GM21367 (cell line): ENCODE measurements at regions not wholly inside any gene's neighbourhood (a gene's known extent, or its start where the extent isn't known, plus 50 kb on each side); places are given as distances from the start of the nearest gene placed in this dataset.

Experiments
- ATAC-seq: cut with Tn5 transposase; IDR thresholded peaks from one replicate; pipeline ENCODE4 v1.9.1; 2021; ENCODE audit not compliant: unreplicated experiment

DNA sequence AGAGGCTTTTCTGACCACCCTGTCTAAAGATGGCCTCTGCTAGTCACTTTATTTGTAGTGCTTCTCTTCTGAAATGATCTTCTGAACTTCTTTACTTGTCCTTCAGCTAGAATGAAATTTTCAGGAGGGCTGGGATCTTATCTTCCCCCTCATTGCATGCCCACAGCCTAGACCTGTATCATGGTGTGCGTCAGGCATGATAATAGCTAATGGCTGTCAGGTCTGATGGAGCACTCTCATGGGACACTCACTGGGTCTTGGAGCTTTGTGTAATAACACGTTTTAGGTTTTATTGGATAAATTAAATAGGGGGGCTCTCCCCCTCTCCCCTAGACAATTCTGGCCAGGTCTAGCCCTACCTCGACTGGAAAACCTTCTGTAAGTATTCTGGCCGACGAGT, 97.1 kb upstream of the NRXN3 start:
- no peak for ATAC-seq

DNA sequence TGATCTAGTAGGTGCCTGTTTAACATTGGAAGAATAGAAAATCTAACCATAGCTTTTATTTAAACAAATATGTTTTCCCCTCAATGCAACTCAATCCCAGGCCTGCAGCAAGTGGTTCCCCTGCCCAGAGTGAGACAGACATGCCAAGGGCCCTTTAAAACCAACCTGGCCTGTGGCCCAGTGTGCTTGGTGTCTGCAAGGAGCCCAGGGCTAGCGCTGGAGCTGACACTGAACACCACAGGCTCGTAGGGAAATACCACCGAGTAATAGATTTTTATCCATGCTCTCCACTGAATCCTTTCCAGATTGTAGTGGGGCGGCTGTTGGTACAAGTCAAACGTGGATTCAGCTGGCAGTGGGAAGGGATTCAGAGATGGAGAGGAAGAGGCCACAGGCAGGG, 95.6 kb upstream of the NRXN3 start:
- ATAC-seq: no peak

DNA sequence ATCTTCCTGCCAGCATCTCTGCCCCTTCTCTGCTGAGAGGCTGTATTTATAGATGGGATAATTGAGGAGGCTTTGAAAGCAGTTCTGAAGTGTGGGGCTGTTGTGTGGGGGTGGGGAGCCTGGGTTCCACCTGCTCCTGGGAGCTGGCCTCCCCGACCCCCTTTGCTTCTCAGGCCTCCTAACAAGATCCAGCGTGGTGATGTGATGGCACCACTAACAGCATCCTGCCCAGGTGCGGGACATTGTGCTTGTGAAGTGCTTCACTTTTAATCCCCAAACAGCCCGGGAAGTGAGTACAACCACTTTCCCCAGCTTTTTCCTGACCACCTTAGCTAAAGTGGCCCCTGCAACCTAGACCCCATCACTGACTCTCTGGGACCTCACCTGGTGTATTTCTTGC, 95.1 kb upstream of the NRXN3 start:
- no peak for ATAC-seq

DNA sequence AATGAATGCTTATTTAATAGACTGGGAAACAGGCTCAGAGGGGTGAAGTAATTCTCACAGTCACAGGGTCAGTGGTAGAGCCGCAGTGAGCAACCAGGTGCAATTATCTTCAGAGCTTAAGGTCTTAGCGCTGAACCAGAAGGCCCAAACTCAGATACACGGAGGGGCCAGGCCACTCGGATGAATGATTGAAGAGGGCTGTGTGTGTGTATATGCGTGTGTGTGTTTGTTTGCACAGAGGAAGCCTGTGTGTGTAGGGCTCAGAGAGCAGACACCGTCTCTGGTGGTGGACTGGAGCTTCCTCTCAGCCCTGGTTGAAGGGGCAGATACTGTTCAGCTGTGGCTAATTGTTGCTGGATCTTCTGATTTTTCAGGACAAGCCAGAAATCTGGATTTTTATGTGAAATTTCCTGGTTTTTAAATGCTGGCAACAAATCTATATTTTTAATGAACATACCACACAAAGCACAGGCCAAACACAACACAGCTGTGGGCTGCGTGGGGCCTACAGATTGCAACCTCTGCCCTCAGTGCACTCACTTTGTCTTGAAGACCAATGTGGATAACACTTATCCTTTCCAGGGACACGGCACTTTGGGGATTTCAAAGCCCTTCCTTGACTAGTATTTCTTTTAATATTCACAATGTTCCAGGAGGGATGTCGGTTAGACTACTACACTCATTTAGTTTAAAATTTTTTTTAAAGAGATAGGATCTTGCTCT, 94.5 kb upstream of the NRXN3 start:
- ATAC-seq: no peak

GRCh38 chr14:78081245-78081644, 88.9 kb upstream of the NRXN3 start:
- ATAC-seq: no peak

DNA sequence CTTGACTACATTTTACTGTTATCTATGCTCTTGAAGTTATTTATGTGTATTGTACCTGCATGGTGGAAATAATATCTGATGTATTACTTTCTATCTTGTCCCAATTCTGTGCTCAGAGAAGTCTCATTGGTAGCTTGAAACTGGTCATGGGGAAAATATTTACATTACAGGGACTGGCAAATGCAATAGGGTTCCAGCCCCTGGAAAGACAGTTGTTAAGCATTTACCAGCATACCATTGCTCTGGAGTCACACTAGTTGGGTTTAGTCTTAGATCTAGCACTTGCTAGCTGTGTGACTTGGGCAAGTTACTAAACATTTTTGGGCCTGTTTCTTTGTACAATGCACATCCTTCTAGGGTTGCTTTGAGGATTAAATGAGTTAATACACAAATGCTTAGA, 86.3 kb upstream of the NRXN3 start:
- no peak for ATAC-seq

DNA sequence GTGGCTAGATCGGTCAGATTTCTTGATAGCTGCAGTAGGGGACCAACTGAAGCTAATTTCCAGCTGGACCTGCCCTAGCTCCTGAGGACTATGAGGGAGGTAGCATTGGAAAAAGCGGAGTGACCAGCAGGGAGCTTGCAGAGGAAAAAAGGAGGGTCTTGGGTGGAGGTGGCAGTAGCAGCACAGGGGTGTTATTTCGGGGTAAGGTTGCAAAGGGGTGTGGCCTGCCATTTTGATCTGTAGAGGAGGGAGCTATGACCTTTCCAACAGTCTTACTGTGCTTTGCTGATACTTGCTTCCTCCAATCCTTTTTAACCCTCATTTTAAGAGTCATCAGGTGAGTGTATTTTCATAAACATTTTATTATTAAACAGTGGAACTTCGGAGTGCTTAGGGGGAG, 83.8 kb upstream of the NRXN3 start:
- no peak for ATAC-seq

DNA sequence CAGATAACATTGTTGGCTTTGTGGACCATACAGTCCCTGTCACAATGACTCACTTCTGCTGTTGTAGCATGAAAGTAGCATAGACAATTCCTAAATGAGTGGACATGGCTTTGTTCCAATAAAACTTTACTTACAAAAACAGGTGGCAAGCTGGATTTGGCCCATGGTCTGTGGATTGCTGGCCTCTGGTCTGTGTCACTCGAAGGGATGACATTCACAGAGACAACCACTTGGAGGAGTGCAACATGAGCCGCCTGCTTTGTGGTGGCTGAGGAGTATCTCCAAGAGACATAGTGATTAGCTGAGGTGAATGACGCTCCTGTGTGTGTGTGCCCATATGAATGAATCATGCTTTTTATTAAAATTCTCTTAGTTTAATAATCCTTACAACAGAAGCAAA, 81.3 kb upstream of the NRXN3 start:
- ATAC-seq: no peak

DNA sequence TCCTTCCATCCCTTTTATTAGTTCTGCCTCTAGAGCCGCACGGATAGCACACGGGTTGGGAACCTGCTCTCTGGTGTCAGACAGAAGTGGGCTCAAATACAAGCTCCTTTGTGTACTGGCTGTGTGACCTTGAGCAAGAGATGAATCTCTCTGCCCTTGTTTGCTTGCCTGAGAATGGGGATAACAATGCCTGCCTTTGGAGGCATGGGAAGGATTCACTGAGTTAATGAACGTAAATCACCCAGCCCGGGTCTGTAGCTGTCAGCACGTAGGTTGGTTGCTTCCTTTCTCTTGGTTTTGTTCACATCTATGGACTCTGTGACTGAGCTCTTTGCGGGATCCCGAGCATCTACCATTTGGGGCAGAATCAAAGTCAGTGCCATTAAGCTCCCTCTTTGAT, 79.3 kb upstream of the NRXN3 start:
- no peak for ATAC-seq

DNA sequence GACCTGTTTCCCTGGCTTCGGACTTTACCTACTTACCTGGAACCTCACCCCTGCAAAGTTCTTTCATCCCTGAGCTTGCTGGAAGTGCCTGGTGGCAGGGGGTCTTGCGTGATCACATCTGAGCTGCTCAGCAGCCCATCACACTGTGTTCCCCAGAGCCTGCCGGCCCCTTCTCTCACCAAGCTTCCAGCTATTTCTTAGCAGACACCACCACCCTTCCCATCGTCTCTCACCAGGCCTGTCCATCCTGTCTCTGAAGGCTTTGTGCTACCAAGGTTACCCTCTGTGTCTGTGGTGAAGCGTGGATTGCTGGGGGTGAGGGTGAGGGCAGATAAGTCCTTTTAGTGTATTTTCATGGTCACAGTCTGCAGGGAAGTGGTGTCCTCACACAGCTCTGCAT, 78.8 kb upstream of the NRXN3 start:
- ATAC-seq: no peak

- no peak for ATAC-seq
Observed at GRCh38 chr14:78092040-78092439, 78.1 kb upstream of the NRXN3 start.

DNA sequence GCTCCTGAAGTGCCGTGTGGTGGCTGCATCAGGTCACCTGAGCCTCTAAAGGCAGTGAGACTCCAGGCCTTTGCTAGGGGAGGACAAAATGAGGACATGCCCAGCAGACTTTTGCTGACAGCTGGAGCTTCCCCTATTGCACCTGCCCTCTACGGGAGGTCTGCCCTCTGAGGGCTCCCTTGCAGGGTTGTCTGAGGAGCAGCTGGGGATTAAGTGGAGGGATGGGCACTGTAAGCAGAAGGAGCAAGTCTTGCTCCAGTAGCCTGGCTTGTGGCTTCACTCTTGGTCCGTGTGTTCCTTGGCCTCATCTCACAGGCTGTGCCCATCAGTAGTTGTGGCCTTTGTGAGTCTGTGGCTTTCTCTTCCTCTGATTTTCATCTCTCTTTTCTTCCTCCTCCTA, 66.9 kb upstream of the NRXN3 start:
- no peak for ATAC-seq

- ATAC-seq: no peak
Observed at GRCh38 chr14:78104160-78104559, 66.0 kb upstream of the NRXN3 start.

- no peak for ATAC-seq
Observed at GRCh38 chr14:78104655-78105054, 65.5 kb upstream of the NRXN3 start.

- no peak for ATAC-seq
Observed at GRCh38 chr14:78106381-78106780, 63.8 kb upstream of the NRXN3 start.

- no peak for ATAC-seq
Observed at GRCh38 chr14:78107166-78107565, 63.0 kb upstream of the NRXN3 start.

DNA sequence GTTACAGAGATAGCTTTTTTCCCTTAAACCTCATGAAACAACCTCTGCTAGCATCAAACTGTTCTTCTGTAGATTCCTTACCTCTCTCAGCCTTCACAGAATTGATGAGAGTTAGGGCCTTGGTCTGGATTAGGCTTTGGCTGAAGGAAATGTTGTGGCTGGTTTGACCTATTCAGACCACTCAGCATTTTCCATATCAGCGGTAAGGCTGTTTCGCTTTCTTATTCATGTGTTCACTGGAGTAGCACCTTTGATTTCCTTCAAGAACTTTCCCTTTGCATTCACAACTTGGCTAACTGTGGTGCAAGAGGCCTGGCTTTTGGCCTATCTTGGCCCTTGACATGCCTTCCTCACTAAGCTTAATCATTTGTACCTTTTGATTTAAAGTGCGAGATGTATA, 50.7 kb upstream of the NRXN3 start:
- no peak for ATAC-seq
